ENCODE measurements at regions not wholly inside any gene's neighbourhood (a gene's known extent, or its start where the extent isn't known, plus 50 kb on each side); places are given as distances from the start of the nearest gene placed in this dataset.
"Not testable (repeated sequence)": the region's sequence is repeated elsewhere in the genome, so short reads cannot be mapped to it uniquely, and the experiment has no call there.

GRCh38 chr6:27177485-27178406, 69.8 kb upstream of the PRSS16 start:
- Histone ChIP-seq H3K4me3 (ENCODE audit: insufficient read depth, low read depth, low read length, poor library complexity, severe bottlenecking) (peak overlapping the region; percentile 97), H3K36me3 (ENCODE audit: control insufficient read depth, insufficient read depth, low read length) (no peaks in the 10 kb centered on the region), H3K4me1 (ENCODE audit: control insufficient read depth, insufficient read depth, low read length, poor library complexity, severe bottlenecking) (no peaks in the 10 kb centered on the region), H3K27me3 (replicated peaks; ENCODE audit: control insufficient read depth, insufficient read depth, low read length, poor library complexity, severe bottlenecking) (no peaks in the 10 kb centered on the region), H3K9me3 (ENCODE audit: control insufficient read depth, low read length) (no peaks in the 10 kb centered on the region), H3K27ac (ENCODE audit: insufficient read depth, low read length, poor library complexity, severe bottlenecking) (peak overlapping the region; percentile 59)
- DNase-seq = peak; percentile 56 to 60 (median 59)

DNA sequence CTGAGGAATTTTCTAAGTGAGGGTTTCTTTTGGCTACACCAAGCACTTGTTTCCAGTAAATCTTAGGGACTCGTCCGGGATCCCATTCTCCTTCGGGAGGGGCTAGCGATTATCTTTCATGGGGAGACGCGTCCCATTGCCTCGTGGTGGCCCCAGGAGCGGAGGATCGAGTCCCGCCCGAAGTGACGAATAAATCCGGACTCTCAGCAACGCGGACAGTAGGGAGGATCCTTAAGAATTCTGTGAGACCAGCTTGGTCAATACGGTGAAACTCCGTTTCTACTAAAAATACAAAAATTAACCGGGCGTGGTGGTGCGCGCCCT, 69.1 kb upstream of the PRSS16 start:
- H3K9me3 ChIP-seq (ENCODE audit: control insufficient read depth, low read length) = no peaks in the 10 kb centered on the region
- no peak overlapping the region for H3K27ac ChIP-seq (ENCODE audit: insufficient read depth, low read length, poor library complexity, severe bottlenecking)
- no peaks in the 10 kb centered on the region for H3K4me1 ChIP-seq (ENCODE audit: control insufficient read depth, insufficient read depth, low read length, poor library complexity, severe bottlenecking)
- H3K36me3 ChIP-seq (ENCODE audit: control insufficient read depth, insufficient read depth, low read length) = no peaks in the 10 kb centered on the region
- H3K4me3 ChIP-seq (ENCODE audit: insufficient read depth, low read depth, low read length, poor library complexity, severe bottlenecking) = peak overlapping the region; percentile 97
- H3K27me3 ChIP-seq (replicated peaks; ENCODE audit: control insufficient read depth, insufficient read depth, low read length, poor library complexity, severe bottlenecking) = no peaks in the 10 kb centered on the region
- DNase-seq = no peak

DNA sequence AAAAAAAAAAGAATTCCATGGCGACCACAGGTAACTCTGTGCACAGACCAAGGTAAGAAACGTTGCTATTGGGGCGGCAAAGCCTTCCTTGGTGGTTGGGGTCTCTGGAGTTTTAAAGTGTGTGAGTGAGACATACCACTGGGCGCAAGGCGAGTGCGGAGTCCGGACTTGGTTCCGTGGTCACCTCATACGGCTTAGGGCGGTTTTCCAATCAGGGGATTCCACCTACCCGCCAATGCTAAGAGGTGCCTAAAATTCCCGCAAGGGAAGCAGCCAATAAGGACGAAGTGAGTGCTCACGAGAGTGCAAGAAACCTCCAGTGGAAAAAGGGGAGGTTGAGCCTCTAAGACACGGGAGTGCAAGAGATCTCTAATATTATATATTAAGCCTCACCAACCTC, 68.6 kb upstream of the PRSS16 start:
- H3K9me3 ChIP-seq (ENCODE audit: control insufficient read depth, low read length) = no peaks in the 10 kb centered on the region
- DNase-seq = no peak
- H3K36me3 ChIP-seq (ENCODE audit: control insufficient read depth, insufficient read depth, low read length) = no peaks in the 10 kb centered on the region
- no peaks in the 10 kb centered on the region for H3K27me3 ChIP-seq (replicated peaks; ENCODE audit: control insufficient read depth, insufficient read depth, low read length, poor library complexity, severe bottlenecking)
- H3K4me3 ChIP-seq (ENCODE audit: insufficient read depth, low read depth, low read length, poor library complexity, severe bottlenecking) = no peak overlapping the region
- H3K27ac ChIP-seq (ENCODE audit: insufficient read depth, low read length, poor library complexity, severe bottlenecking) = no peak overlapping the region
- no peaks in the 10 kb centered on the region for H3K4me1 ChIP-seq (ENCODE audit: control insufficient read depth, insufficient read depth, low read length, poor library complexity, severe bottlenecking)

GRCh38 chr6:27183060-27183832, 64.3 kb upstream of the PRSS16 start:
- no peaks in the 10 kb centered on the region for H3K27me3 ChIP-seq (replicated peaks; ENCODE audit: control insufficient read depth, insufficient read depth, low read length, poor library complexity, severe bottlenecking)
- H3K4me3 ChIP-seq (ENCODE audit: insufficient read depth, low read depth, low read length, poor library complexity, severe bottlenecking) = no peak overlapping the region

DNA sequence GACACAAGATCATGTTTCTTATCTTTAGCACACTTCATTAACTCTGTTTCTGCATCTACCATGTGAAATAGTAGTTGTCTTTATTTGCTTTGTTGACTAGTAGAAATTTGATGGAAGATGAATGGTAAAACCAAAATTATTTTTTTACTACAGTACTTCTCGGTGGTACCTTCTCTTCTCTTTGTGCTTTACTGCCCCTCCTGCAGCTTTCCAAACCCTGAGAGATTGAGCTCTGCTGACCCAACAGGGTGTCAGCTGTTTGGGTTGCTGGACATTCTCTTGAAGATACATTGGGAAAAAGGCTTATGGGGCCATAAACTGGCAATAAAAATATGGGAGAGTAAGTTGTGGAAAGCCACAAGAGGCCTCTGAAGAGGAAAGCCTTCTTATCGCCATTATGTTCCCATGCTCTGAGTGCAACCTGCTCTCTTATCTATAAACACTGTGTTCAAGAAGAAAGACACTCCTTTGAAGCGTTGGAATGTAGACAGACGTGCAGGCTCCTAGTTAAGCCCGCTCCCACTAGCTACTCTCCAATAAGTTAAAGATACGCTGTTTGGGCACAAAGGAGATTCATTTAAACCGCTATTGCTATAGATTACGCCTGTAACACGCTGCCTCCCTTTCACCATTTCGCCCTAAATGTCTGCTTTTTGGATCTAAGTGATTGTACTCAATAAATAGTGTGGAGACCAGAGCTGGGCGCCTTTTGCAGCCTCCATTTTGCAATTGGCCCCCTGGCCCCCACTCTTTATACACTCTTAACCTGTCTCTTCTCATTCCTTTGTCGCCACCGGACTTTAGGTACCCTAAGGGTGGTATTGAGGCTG, 60.1 kb upstream of the PRSS16 start:
- DNase-seq = no peak
- Histone ChIP-seq H3K4me3 (ENCODE audit: insufficient read depth, low read depth, low read length, poor library complexity, severe bottlenecking) (peak overlapping the region; percentile 76), H3K27me3 (replicated peaks; ENCODE audit: control insufficient read depth, insufficient read depth, low read length, poor library complexity, severe bottlenecking) (no peaks in the 10 kb centered on the region), H3K9me3 (ENCODE audit: control insufficient read depth, low read length) (no peaks in the 10 kb centered on the region), H3K36me3 (ENCODE audit: control insufficient read depth, insufficient read depth, low read length) (no peaks in the 10 kb centered on the region), H3K4me1 (ENCODE audit: control insufficient read depth, insufficient read depth, low read length, poor library complexity, severe bottlenecking) (peaks cover 11% of the 10 kb centered on the region), H3K27ac (ENCODE audit: insufficient read depth, low read length, poor library complexity, severe bottlenecking) (no peak overlapping the region)

More at GRCh38 chr6:27183060-27183832, 64.3 kb upstream of the PRSS16 start:
- Histone ChIP-seq H3K27ac (ENCODE audit: insufficient read depth, low read length, poor library complexity, severe bottlenecking) (no peak overlapping the region), H3K4me1 (ENCODE audit: control insufficient read depth, insufficient read depth, low read length, poor library complexity, severe bottlenecking) (peaks cover 8% of the 10 kb centered on the region), H3K9me3 (ENCODE audit: control insufficient read depth, low read length) (no peaks in the 10 kb centered on the region), H3K36me3 (ENCODE audit: control insufficient read depth, insufficient read depth, low read length) (no peaks in the 10 kb centered on the region)
- no peak for DNase-seq

DNA sequence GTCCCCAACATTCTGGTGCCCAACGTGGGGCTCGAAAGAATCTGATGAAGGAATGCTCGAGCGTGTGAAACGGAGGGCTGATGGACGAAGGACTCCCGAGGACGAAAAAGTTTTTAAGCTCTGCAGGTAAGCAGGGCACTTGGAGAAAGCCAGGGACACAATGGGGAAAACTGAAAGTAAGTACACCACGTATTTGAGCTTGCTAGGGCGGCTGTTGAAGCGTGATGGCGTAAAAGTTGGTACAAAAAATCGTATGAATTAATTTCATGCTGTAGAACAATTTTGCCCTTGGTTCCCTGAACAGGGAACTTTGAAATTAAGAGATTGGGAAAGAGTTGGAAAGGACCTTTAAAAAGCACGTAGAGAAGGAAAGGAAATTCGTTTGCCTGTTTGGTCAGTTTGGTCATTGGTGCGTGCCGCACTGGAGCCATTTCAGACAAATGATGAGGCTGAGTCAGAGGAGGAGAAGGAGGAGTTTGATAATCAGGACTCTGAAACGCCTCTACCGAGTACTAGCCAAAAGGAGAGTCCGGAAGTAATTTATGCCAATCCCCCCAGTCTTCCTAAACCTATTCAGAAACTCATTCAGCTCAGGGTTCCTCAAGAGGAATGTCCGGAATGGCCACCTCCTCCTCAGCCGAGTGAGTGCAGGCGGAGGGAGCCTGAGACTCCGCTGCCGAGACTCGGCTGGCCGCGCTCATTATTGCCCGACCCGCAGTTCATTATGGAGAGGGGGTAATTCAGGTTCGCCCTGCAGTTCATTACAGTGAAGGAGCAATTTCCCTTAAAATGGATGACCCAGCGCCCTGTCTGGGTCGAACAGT, 59.2 kb upstream of the PRSS16 start:
- H3K4me1 ChIP-seq (ENCODE audit: control insufficient read depth, insufficient read depth, low read length, poor library complexity, severe bottlenecking) = peaks cover 11% of the 10 kb centered on the region
- no peak for DNase-seq
- H3K9me3 ChIP-seq (ENCODE audit: control insufficient read depth, low read length) = no peaks in the 10 kb centered on the region
- no peaks in the 10 kb centered on the region for H3K27me3 ChIP-seq (replicated peaks; ENCODE audit: control insufficient read depth, insufficient read depth, low read length, poor library complexity, severe bottlenecking)
- H3K27ac ChIP-seq (ENCODE audit: insufficient read depth, low read length, poor library complexity, severe bottlenecking) = no peak overlapping the region
- no peaks in the 10 kb centered on the region for H3K36me3 ChIP-seq (ENCODE audit: control insufficient read depth, insufficient read depth, low read length)
- H3K4me3 ChIP-seq (ENCODE audit: insufficient read depth, low read depth, low read length, poor library complexity, severe bottlenecking) = peak overlapping the region; percentile 76

- H3K9me3 ChIP-seq (ENCODE audit: control insufficient read depth, low read length) = no peaks in the 10 kb centered on the region
- DNase-seq = peak in 2 of 3 donors; percentile 18 to 39
- no peaks in the 10 kb centered on the region for H3K27me3 ChIP-seq (replicated peaks; ENCODE audit: control insufficient read depth, insufficient read depth, low read length, poor library complexity, severe bottlenecking)
- no peak overlapping the region for H3K27ac ChIP-seq (ENCODE audit: insufficient read depth, low read length, poor library complexity, severe bottlenecking)
- H3K36me3 ChIP-seq (ENCODE audit: control insufficient read depth, insufficient read depth, low read length) = no peaks in the 10 kb centered on the region
- H3K4me1 ChIP-seq (ENCODE audit: control insufficient read depth, insufficient read depth, low read length, poor library complexity, severe bottlenecking) = peaks cover 11% of the 10 kb centered on the region
- H3K4me3 ChIP-seq (ENCODE audit: insufficient read depth, low read depth, low read length, poor library complexity, severe bottlenecking) = peak overlapping the region; percentile 76
These were observed 58.5 kb upstream of the PRSS16 start for GRCh38 chr6:27188885-27189418.

GRCh38 chr6:27190126-27190525, 57.4 kb upstream of the PRSS16 start:
- peaks cover 11% of the 10 kb centered on the region for H3K4me1 ChIP-seq (ENCODE audit: control insufficient read depth, insufficient read depth, low read length, poor library complexity, severe bottlenecking)
- H3K4me3 ChIP-seq (ENCODE audit: insufficient read depth, low read depth, low read length, poor library complexity, severe bottlenecking) = no peak overlapping the region
- H3K9me3 ChIP-seq (ENCODE audit: control insufficient read depth, low read length) = no peaks in the 10 kb centered on the region
- no peak overlapping the region for H3K27ac ChIP-seq (ENCODE audit: insufficient read depth, low read length, poor library complexity, severe bottlenecking)
- DNase-seq = no peak
- no peaks in the 10 kb centered on the region for H3K36me3 ChIP-seq (ENCODE audit: control insufficient read depth, insufficient read depth, low read length)
- no peaks in the 10 kb centered on the region for H3K27me3 ChIP-seq (replicated peaks; ENCODE audit: control insufficient read depth, insufficient read depth, low read length, poor library complexity, severe bottlenecking)

- H3K27me3 ChIP-seq (replicated peaks; ENCODE audit: control insufficient read depth, insufficient read depth, low read length, poor library complexity, severe bottlenecking); H3K9me3 ChIP-seq (ENCODE audit: control insufficient read depth, low read length); H3K27ac ChIP-seq (ENCODE audit: insufficient read depth, low read length, poor library complexity, severe bottlenecking); H3K4me3 ChIP-seq (ENCODE audit: insufficient read depth, low read depth, low read length, poor library complexity, severe bottlenecking); H3K36me3 ChIP-seq (ENCODE audit: control insufficient read depth, insufficient read depth, low read length); H3K4me1 ChIP-seq (ENCODE audit: control insufficient read depth, insufficient read depth, low read length, poor library complexity, severe bottlenecking); DNase-seq: not testable (repeated sequence)
These were observed 53.0 kb upstream of the PRSS16 start for GRCh38 chr6:27194453-27194852.

Data from effector memory CD4-positive, alpha-beta T cell (primary cell).